Activated CD4-positive, alpha-beta T cell treated with anti-CD3 and anti-CD28 coated beads, Interleukin-2, amount 50 U/mL, for 48 hours (primary cell): ENCODE measurements at regions not wholly inside any gene's neighbourhood (a gene's known extent, or its start where the extent isn't known, plus 50 kb on each side); places are given as distances from the start of the nearest gene placed in this dataset.
A peak's percentile ranks its signal among the peaks of the same experiment; 100 is the strongest.
"Not testable (repeated sequence)": the region's sequence is repeated elsewhere in the genome, so short reads cannot be mapped to it uniquely, and the experiment has no call there.

Experiments used
- DNase-seq, 2 experiments: peaks; one replicate each; pipeline ENCODE4 v3.0.0-alpha.2; 2020

DNA sequence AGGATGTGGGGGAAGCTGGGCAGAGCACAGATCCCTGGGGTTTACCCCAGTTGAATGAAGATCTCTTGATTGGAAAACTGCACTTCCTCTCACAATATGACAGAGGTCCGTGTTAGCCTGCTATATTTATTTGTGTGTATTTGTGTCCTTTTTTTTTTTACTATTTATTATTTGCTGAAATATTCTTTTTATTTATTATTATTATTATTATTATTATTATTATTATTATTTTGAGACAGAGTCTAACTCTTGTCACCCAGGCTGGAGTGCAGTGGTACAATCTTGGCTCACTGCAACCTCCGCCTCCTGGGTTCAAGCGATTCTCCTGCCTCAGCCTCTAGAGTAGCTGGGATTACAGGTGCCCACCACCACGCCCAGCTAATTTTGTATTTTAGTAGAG is 84.0 kb upstream of the USP29 start:
- DNase-seq = not testable (repeated sequence)

DNA sequence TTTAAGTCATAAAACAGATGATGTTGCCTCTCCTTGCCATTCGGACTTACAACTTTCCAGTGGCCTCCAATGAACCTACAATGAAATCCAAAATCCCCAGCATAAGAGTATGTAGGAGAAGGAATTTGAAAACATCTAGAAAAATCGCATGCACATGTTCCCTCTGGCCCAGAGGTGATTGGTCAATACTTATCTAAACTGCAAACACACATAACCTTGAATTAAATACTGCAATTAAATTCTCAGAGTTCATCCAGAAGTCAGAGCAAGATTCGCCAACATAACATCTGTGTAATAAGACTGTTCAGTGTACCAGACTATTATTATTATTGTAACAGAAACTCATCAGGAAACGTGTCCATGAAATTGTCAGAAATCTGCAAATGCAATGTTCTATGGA is 82.2 kb upstream of the USP29 start:
- DNase-seq = no peak

- DNase-seq = no peak
Observed at GRCh38 chr19:57047743-57048142, 72.0 kb upstream of the USP29 start.

DNA sequence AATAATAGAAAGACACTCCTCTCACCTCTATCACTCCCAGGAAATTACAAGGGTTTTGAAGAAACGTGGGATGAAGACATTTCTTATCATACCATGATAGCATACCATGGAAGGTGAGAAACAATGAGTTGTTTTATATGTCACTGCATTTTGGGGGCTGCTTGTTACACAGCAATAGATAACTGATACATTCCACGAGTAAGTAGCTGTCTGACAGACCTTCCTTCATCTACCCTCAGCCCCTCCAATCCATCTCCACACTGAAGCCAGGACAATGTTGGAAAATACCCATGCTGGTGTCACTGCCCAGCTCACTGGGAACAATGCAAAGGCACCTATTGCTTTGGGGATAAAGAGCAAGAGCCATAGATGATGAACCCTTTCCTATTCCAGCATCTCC is 68.9 kb upstream of the USP29 start:
- no peak for DNase-seq

DNA sequence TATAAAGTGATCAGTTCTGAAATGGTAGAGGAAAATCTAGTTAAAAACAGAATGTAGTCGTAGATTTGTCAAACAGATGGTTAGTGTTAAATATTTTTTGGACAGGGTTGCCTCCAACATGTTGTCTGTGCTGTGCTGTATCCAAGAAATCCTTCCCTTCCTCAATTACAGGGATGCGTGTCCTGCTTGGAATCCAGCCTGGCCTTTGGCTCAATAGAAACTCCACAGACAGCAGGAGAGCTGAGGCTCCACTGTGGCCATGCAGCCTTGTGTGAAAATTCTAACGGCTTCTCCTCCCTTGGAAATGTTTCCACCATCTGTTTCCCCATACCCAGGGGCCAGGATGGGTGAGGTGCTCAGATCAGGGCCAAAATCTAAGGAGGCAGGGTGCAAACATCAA is 67.7 kb upstream of the USP29 start:
- DNase-seq = no peak

- DNase-seq = no peak
Observed at GRCh38 chr19:57053401-57053800, 66.4 kb upstream of the USP29 start.

- no peak for DNase-seq
Observed at GRCh38 chr19:57055956-57056355, 63.8 kb upstream of the USP29 start.

DNA sequence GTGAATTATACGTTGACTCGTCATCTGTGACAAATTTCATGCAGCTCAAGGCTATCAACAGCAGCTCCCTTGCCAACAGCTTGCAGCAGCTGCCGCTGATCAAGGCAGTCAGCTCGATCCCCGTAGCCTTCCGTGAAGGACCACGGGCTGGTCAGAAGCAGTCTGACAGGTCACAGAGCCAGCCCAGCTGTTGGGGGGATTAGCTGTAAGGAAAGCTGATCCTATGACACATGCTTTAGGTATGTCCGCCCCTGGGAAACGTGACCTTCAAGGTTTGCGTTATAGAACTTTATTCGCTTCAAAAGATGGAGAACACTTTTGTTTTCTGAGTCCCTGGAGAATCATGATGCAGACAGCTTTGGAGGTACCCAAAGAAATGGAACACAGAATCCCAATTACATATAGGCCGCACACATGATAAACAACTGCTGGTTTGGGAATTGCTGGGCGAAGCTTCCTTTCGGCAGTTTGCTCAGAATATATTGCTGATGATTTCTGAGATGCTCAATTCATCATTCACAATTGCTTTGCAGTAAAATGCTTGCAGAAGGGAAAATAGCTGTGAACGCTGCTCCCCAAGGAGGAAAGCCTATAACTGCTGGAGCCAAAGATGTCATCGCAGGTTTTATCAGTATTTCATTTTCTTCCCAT is 62.6 kb upstream of the USP29 start:
- no peak for DNase-seq

GRCh38 chr19:57058871-57059270 is 60.9 kb upstream of the USP29 start:
- no peak for DNase-seq

GRCh38 chr19:57063070-57063469 is 56.7 kb upstream of the USP29 start:
- no peak for DNase-seq

GRCh38 chr19:57067440-57067839 is 52.3 kb upstream of the USP29 start:
- DNase-seq = no peak

DNA sequence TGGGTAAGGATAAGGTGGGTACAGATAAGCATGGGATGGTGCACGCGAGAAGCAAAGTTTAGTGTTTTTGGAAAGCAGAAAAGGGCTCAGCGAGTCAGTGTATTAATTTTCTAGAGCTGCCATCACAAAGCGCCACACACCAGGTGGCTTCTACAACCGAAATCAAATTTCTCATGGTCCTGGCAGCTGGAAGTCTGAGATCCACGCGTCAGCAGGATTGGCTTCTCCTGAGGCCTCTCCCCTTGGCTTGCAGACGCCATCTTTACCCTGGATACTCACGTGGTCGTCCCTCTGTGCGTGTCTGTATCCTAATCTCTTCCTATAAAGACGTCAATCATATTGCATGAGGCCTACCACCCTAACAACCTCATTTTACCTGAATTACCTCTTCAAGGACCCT is 51.5 kb upstream of the USP29 start:
- no peak for DNase-seq

DNA sequence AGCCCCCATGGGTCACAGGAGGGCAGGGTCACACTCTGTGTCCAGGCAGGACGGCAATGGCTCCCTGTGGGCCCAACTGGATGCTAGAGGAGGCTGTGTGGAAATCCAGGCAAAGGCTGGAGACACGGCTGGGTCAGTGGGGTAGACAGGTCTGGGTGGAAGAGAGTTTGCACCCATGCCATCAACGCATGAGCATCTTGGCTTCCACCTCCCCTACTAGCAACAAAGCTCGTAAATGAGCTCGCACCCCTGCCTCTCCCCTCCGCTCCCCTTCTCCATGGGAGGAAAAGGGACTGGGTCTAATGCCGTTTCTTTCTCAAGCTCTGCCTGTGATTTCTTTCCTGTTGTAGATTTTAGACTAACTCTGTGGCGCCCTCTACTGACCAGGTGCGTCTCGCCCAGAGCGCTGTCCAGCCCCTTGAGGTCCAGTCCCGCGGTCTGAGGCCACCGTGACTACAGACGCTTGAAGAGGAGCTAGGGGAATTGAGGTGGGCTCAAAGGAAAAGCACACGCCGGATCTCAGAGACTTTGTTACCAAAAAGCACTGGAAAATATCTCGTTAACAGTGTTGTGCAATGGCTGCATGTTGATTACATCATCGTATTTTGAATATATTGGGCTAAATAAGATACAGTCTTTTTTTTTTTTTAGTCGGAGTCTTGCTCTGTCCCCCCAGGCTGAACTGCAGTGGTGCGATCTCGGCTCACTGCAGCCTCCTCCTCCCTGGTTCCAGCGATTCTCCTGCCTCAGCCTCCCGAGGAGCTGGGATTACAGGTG is 50.7 kb upstream of the USP29 start:
- DNase-seq = peak in 1 of 2 experiments; percentile 7
